GM23338 (cell line): ENCODE measurements at regions not wholly inside any gene's neighbourhood (a gene's known extent, or its start where the extent isn't known, plus 50 kb on each side); places are given as distances from the start of the nearest gene placed in this dataset.

Experiments used
- ATAC-seq: fragments of 200-7000 bp; cut with Tn5 transposase; 3 replicates; pipeline ENCODE4 v1.9.1; 2020
- DNase-seq: peaks from one replicate; pipeline ENCODE4 v3.0.0-alpha.2; 2015; ENCODE audit warnings: low spot score
- H2AFZ ChIP-seq: fragments of 200-600 bp; sonication (generic); 2 replicates; pipeline ENCODE4 v1.8.0; 2016; ENCODE audit warnings: antibody characterized with exemption, mild to moderate bottlenecking, moderate library complexity
- H3F3A ChIP-seq: fragments of 200-600 bp; sonication (generic); replicated peaks from 2 replicates; pipeline ENCODE4 v1.8.0; 2017; ENCODE audit warnings: antibody characterized with exemption, mixed run types, low read depth
- H3K27ac ChIP-seq: fragments of 200-600 bp; sonication (generic); 2 replicates; pipeline ENCODE4 v1.6.1; 2016; ENCODE audit warnings: low read depth
- H3K27me3 ChIP-seq: fragments of 200-600 bp; sonication (generic); 2 replicates; pipeline ENCODE4 v1.8.0; 2016; ENCODE audit warnings: mild to moderate bottlenecking, mixed run types, moderate library complexity; ENCODE audit not compliant: insufficient read depth
- H3K36me3 ChIP-seq: fragments of 200-600 bp; sonication (generic); 2 replicates; pipeline ENCODE4 v1.8.0; 2016; ENCODE audit warnings: mild to moderate bottlenecking; ENCODE audit not compliant: insufficient read depth
- H3K4me1 ChIP-seq: fragments of 200-600 bp; sonication (generic); 2 replicates; pipeline ENCODE4 v1.8.0; 2016; ENCODE audit warnings: mild to moderate bottlenecking, moderate library complexity; ENCODE audit not compliant: insufficient read depth
- H3K4me2 ChIP-seq: fragments of 200-600 bp; sonication (generic); 2 replicates; pipeline ENCODE4 v1.7.1; 2017; ENCODE audit warnings: mixed run types
- H3K4me3 ChIP-seq: fragments of 200-600 bp; sonication (generic); 2 replicates; pipeline ENCODE4 v1.6.1; 2016; ENCODE audit warnings: mixed run types
- H3K79me2 ChIP-seq: fragments of 200-600 bp; sonication (generic); replicated peaks from 2 replicates; pipeline ENCODE4 v1.8.0; 2017; ENCODE audit warnings: mild to moderate bottlenecking; ENCODE audit not compliant: insufficient read depth
- H3K9me2 ChIP-seq: fragments of 200-600 bp; sonication (generic); 2 replicates; pipeline ENCODE4 v1.8.0; 2017; ENCODE audit not compliant: insufficient read depth
- H4K20me1 ChIP-seq: fragments of 200-600 bp; sonication (generic); replicated peaks from 2 replicates; pipeline ENCODE4 v1.8.0; 2017; ENCODE audit warnings: mild to moderate bottlenecking; ENCODE audit not compliant: insufficient read depth
- H3K27ac Mint-ChIP-seq: 2 replicates; pipeline ENCODE4 v1.8.0; 2020; ENCODE audit warnings: inconsistent platforms, mild to moderate bottlenecking, moderate library complexity, mixed read lengths
- H3K27me3 Mint-ChIP-seq: 3 replicates; pipeline ENCODE4 v1.8.0; 2022; ENCODE audit warnings: low read depth, mild to moderate bottlenecking, moderate library complexity, mixed read lengths, inconsistent platforms; ENCODE audit not compliant: insufficient read depth, poor library complexity
- H3K36me3 Mint-ChIP-seq: 3 replicates; pipeline ENCODE4 v1.8.0; 2021; ENCODE audit warnings: low read depth, mild to moderate bottlenecking, inconsistent platforms, moderate library complexity, mixed read lengths
- H3K4me1 Mint-ChIP-seq: 3 replicates; pipeline ENCODE4 v1.8.0; 2020; ENCODE audit warnings: mild to moderate bottlenecking, inconsistent platforms, mixed read lengths
- H3K4me3 Mint-ChIP-seq: 3 replicates; pipeline ENCODE4 v1.8.0; 2021; ENCODE audit warnings: moderate library complexity, mild to moderate bottlenecking, inconsistent platforms, mixed read lengths
- H3K9me3 Mint-ChIP-seq: 3 replicates; pipeline ENCODE4 v1.8.0; 2020; ENCODE audit warnings: moderate library complexity, mild to moderate bottlenecking, inconsistent platforms, mixed read lengths
- CREB1 ChIP-seq: fragments of 250-450 bp; sonication (Bioruptor Pico); IDR thresholded peaks from 2 replicates; pipeline ENCODE4 v1.5.0; 2020; ENCODE audit warnings: low read depth, mild to moderate bottlenecking, moderate library complexity
- ETS1 ChIP-seq: IDR thresholded peaks from 2 replicates; pipeline ENCODE4 v1.6.1; 2016; ENCODE audit warnings: antibody characterized with exemption
- EZH2 ChIP-seq: fragments of 200-600 bp; sonication (generic); IDR thresholded peaks from one replicate; pipeline ENCODE4 v1.8.0; 2017; ENCODE audit warnings: antibody characterized with exemption, mild to moderate bottlenecking, low read depth; ENCODE audit not compliant: unreplicated experiment
- JUNB ChIP-seq: IDR thresholded peaks from one replicate; pipeline ENCODE4 v1.6.1; 2016; ENCODE audit warnings: antibody characterized with exemption; ENCODE audit not compliant: unreplicated experiment
- NANOG ChIP-seq: IDR thresholded peaks from 2 replicates; pipeline ENCODE4 v1.6.1; 2016; ENCODE audit warnings: antibody characterized with exemption, borderline replicate concordance
- POLR2AphosphoS5 ChIP-seq: IDR thresholded peaks from 2 replicates; pipeline ENCODE4 v1.6.1; 2016; ENCODE audit warnings: antibody characterized with exemption, low read depth
- REST ChIP-seq: IDR thresholded peaks from one replicate; pipeline ENCODE4 v1.6.1; 2018; ENCODE audit warnings: antibody characterized with exemption; ENCODE audit not compliant: unreplicated experiment
- ZNF114 ChIP-seq: fragments of 250-450 bp; sonication (Bioruptor Pico); IDR thresholded peaks from 2 replicates; pipeline ENCODE4 v1.5.0; 2020; ENCODE audit warnings: mild to moderate bottlenecking, moderate library complexity
- ZNF331 ChIP-seq: fragments of 250-450 bp; sonication (Bioruptor Pico); IDR thresholded peaks from 2 replicates; pipeline ENCODE4 v1.5.0; 2020; ENCODE audit warnings: low read depth, mild to moderate bottlenecking, moderate library complexity
- TF ChIP-seq, protein P1 (sequence below), 2 experiments: fragments of 200-600 bp in 1 of 2; sonication (generic) in 1 of 2; conservative IDR thresholded peaks; 2 replicates each; pipeline versions ENCODE4 v1.5.1 to v1.6.1; 2016 to 2017; ENCODE audit warnings: antibody characterized with exemption in 2 of 2, low read depth in 2 of 2, mild to moderate bottlenecking in 2 of 2, moderate library complexity in 1 of 2

GRCh38 chr6:169048865-169049205 is 204.8 kb downstream of the THBS2 start:
- no peaks in the 10 kb centered on the region for H3K4me1 Mint-ChIP-seq
- H3K36me3 ChIP-seq, result no peaks in the 10 kb centered on the region
- no peak overlapping the region for H3K4me3 Mint-ChIP-seq
- no peaks in the 10 kb centered on the region for H3K9me2 ChIP-seq
- H3K4me2 ChIP-seq, result no peak overlapping the region
- no peak overlapping the region for H3K27ac ChIP-seq
- H3K27me3 Mint-ChIP-seq, result peaks cover 5% of the 10 kb centered on the region
- ATAC-seq (peak; percentile 50; the same call in 2 of the 3 replicates), DNase-seq (no peak)
- no peaks in the 10 kb centered on the region for H3K4me1 ChIP-seq
- H3K27ac Mint-ChIP-seq, result no peak overlapping the region
- H3K79me2 ChIP-seq, result no peaks in the 10 kb centered on the region
- no peak overlapping the region for H3K4me3 ChIP-seq
- TF ChIP-seq JUNB (no peak), NANOG (no peak), CREB1 (CRISPR knock-in tag) (no peak), ZNF114 (CRISPR knock-in tag) (no peak), ETS1 (no peak), ZNF331 (CRISPR knock-in tag) (no peak)
- TF ChIP-seq, protein P1, sequence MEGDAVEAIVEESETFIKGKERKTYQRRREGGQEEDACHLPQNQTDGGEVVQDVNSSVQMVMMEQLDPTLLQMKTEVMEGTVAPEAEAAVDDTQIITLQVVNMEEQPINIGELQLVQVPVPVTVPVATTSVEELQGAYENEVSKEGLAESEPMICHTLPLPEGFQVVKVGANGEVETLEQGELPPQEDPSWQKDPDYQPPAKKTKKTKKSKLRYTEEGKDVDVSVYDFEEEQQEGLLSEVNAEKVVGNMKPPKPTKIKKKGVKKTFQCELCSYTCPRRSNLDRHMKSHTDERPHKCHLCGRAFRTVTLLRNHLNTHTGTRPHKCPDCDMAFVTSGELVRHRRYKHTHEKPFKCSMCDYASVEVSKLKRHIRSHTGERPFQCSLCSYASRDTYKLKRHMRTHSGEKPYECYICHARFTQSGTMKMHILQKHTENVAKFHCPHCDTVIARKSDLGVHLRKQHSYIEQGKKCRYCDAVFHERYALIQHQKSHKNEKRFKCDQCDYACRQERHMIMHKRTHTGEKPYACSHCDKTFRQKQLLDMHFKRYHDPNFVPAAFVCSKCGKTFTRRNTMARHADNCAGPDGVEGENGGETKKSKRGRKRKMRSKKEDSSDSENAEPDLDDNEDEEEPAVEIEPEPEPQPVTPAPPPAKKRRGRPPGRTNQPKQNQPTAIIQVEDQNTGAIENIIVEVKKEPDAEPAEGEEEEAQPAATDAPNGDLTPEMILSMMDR (conservative IDR thresholded peaks at IDR 0.05; ENCODE audit: low read depth in 2 of 2), result no peak
- H3K9me3 Mint-ChIP-seq, result no peaks in the 10 kb centered on the region
- no peaks in the 10 kb centered on the region for H3K36me3 Mint-ChIP-seq
- no peaks in the 10 kb centered on the region for H3F3A ChIP-seq
- H4K20me1 ChIP-seq, result no peaks in the 10 kb centered on the region
- peak overlapping the region; percentile 47; the same call in 1 of the 2 replicates for H2AFZ ChIP-seq
- no peaks in the 10 kb centered on the region for H3K27me3 ChIP-seq

- no peaks in the 10 kb centered on the region for H3K4me1 ChIP-seq
- H3K4me3 Mint-ChIP-seq, result no peak overlapping the region
- H3K27me3 Mint-ChIP-seq, result peaks cover 5% of the 10 kb centered on the region
- no peak for TF ChIP-seq NANOG
- TF ChIP-seq ZNF114 (CRISPR knock-in tag), result no peak
- TF ChIP-seq, protein P1 (conservative IDR thresholded peaks at IDR 0.05; ENCODE audit: low read depth in 2 of 2), result no peak
- no peak for TF ChIP-seq ETS1
- no peak for TF ChIP-seq CREB1 (CRISPR knock-in tag)
- TF ChIP-seq ZNF331 (CRISPR knock-in tag), result no peak
- no peak for TF ChIP-seq EZH2
- no peak for TF ChIP-seq POLR2AphosphoS5
- no peak for TF ChIP-seq REST
Observed at GRCh38 chr6:169048185-169048864, 205.3 kb downstream of the THBS2 start.

More at GRCh38 chr6:169048185-169048864, 205.3 kb downstream of the THBS2 start:
- Mint-ChIP-seq H3K27ac (no peak overlapping the region), H3K36me3 (no peaks in the 10 kb centered on the region), H3K4me1 (no peaks in the 10 kb centered on the region), H3K9me3 (no peaks in the 10 kb centered on the region)
- Histone ChIP-seq H3K9me2 (no peaks in the 10 kb centered on the region), H4K20me1 (no peaks in the 10 kb centered on the region), H3K4me2 (no peak overlapping the region), H3K36me3 (no peaks in the 10 kb centered on the region), H3K4me3 (no peak overlapping the region), H3F3A (no peaks in the 10 kb centered on the region), H2AFZ (peak overlapping the region; percentile 47; the same call in 1 of the 2 replicates), H3K27ac (no peak overlapping the region), H3K27me3 (no peaks in the 10 kb centered on the region), H3K79me2 (no peaks in the 10 kb centered on the region)
- no peak for DNase-seq
- no peak for ATAC-seq
